SJCRH30 (cell line): ENCODE measurements at regions not wholly inside any gene's neighbourhood (a gene's known extent, or its start where the extent isn't known, plus 50 kb on each side); places are given as distances from the start of the nearest gene placed in this dataset.
"Not testable (repeated sequence)": the region's sequence is repeated elsewhere in the genome, so short reads cannot be mapped to it uniquely, and the experiment has no call there.

Source experiments
- DNase-seq, 2 experiments: peaks; one replicate each; pipeline ENCODE4 v3.0.0-alpha.2; 2015 to 2020
- H3K27ac ChIP-seq: fragments of 250-450 bp; sonication (Bioruptor Pico); 2 replicates; pipeline ENCODE4 v1.5.1; 2020; ENCODE audit warnings: mild to moderate bottlenecking, moderate library complexity
- H3K27me3 ChIP-seq: fragments of 250-450 bp; sonication (Bioruptor Pico); 2 replicates; pipeline ENCODE4 v1.5.1; 2020; ENCODE audit warnings: mild to moderate bottlenecking, moderate library complexity
- H3K36me3 ChIP-seq: fragments of 250-450 bp; sonication (Bioruptor Pico); 2 replicates; pipeline ENCODE4 v1.5.1; 2020; ENCODE audit warnings: mild to moderate bottlenecking, moderate library complexity
- H3K4me1 ChIP-seq: fragments of 250-450 bp; sonication (Bioruptor Pico); 2 replicates; pipeline ENCODE4 v1.5.1; 2020; ENCODE audit warnings: mild to moderate bottlenecking, moderate library complexity
- H3K4me3 ChIP-seq: fragments of 250-450 bp; sonication (Bioruptor Pico); 2 replicates; pipeline ENCODE4 v1.5.1; 2020; ENCODE audit warnings: mild to moderate bottlenecking, moderate library complexity
- H3K9me3 ChIP-seq: fragments of 250-450 bp; sonication (Bioruptor Pico); replicated peaks from 2 replicates; pipeline ENCODE4 v1.5.1; 2020; ENCODE audit warnings: mild to moderate bottlenecking, moderate library complexity

DNA sequence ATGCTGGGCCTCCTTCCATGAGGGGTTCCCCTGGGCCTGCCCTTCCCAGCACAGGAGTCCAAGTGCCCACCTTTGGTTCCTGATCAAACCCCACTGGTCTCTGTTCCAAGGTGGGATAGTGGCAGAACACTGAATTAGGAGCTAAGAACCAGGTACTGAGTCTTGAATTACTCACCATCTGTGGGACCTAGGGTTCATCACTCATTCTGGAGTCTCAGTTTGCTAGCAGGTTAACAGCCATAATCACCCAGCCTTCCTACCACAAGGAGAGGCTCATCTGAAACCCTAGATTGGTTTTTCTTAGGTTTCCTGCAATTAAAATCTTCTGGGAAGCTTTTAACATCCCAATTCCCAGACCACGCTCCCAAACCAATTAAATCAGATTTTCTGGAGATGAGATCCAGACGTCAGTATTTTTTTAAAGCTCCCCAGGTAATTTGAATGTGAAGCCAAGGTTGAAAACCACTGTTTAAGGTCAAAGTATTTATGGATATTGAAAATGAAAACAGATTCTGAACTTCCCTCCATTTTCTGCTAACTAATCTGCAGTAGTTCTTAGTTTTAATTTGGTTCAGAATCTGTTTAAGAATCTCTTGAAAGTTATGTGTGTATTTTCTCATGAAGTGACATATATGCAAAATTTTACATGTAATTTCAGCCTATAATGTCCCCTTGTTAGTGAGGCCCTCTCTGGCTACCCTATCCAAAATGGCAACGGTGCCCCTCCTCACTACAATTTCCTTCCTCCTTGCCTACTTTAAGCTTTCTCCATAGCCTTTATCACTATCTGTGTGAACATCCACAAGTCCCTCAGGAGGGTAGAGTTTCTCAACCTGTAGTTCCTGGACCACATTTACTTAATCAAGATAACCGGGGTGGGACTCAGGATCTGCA is 166.5 kb upstream of the CXCR4 start:
- Histone ChIP-seq H3K27me3 (no peaks in the 10 kb centered on the region), H3K4me3 (no peak overlapping the region), H3K27ac (no peak overlapping the region), H3K36me3 (no peaks in the 10 kb centered on the region), H3K4me1 (no peaks in the 10 kb centered on the region), H3K9me3 (no peaks in the 10 kb centered on the region)
- DNase-seq = no peak

DNA sequence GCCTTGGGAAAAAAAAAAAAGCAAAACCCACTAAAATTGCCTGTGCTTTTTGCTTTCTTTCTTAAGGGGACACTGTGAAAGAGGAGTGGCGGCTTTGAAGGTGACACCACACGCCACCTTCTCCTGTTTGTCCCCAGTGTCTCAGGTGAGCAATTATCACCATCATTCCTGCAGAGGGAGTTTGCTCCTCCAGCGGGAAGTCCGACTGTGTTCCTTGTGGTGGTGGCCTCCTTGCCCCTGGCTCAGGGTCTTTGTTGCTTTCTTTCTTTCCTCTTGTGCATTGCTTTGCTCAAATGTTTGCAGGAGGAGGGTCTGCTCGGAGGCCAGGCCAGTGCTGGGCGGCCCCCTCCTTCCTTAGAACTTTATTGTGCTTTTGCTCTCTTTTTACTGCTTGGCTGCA is 164.3 kb upstream of the CXCR4 start:
- no peaks in the 10 kb centered on the region for H3K36me3 ChIP-seq
- no peak overlapping the region for H3K4me3 ChIP-seq
- DNase-seq = no peak
- H3K4me1 ChIP-seq = no peaks in the 10 kb centered on the region
- H3K27ac ChIP-seq = no peak overlapping the region
- no peaks in the 10 kb centered on the region for H3K9me3 ChIP-seq
- H3K27me3 ChIP-seq = no peaks in the 10 kb centered on the region

DNA sequence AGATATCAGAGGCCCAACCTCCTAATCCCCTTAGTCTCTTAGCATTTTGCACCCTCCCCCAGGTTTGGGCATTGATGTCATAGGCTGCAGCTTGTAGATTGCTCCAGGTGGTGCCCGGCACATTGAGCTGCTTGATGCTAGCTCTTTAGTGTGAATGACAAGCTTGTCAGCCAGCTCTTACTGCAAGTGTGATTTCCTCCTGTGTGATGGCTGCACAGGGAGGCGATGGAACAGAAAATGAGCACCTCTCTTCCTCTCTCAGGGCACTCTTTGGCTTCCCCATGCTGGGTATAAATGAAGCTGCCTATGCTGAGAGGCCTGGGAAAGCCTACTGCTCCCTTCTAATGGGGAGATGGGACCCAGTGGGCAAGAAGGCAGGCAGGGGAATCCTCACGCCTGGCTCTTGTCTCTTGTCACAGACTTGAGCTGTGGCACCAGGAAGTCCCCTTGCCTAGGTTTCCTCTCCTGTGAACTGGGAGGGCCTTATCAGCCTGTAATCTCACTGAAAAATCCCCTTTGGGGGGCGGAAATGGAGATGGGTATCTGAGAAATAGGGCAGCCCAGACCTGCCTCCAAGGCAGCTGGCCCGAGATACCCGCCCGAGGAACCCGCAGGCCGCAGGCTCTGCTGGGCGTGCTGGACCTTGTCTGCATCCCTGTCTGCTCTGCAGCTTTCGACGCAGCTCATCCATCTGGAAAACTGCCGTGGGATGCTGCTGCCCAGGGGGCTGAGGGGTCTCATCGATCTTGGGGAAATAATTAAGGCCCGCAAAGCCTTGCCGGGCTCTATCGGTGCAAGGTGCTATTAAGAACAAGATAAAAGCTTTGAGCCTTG is 163.5 kb upstream of the CXCR4 start:
- DNase-seq = no peak
- no peaks in the 10 kb centered on the region for H3K9me3 ChIP-seq
- no peaks in the 10 kb centered on the region for H3K36me3 ChIP-seq
- no peaks in the 10 kb centered on the region for H3K27me3 ChIP-seq
- no peaks in the 10 kb centered on the region for H3K4me1 ChIP-seq
- H3K4me3 ChIP-seq = no peak overlapping the region
- no peak overlapping the region for H3K27ac ChIP-seq

DNA sequence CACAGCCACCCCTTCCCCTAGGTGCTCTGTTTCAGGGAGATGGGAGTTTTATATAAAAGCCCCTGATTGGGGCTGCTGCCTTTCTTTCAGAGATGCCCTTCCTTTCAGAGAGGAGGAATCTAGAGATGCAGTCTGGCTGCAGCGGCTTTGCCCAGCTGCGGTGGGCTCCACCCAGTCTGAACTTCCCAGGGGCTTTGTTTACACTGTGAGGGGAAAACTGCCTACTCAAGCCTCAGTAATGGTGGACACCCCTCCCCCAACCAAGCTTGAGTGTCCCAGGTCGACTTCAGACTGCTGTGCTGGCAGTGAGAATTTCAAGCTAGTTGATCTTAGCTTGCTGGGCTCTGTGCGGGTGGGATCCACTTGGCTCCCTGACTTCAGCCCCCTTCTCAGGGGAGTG is 148.4 kb upstream of the CXCR4 start:
- not testable (repeated sequence) for H3K27me3 ChIP-seq, DNase-seq, H3K4me1 ChIP-seq, H3K36me3 ChIP-seq, H3K27ac ChIP-seq, H3K9me3 ChIP-seq, H3K4me3 ChIP-seq

DNA sequence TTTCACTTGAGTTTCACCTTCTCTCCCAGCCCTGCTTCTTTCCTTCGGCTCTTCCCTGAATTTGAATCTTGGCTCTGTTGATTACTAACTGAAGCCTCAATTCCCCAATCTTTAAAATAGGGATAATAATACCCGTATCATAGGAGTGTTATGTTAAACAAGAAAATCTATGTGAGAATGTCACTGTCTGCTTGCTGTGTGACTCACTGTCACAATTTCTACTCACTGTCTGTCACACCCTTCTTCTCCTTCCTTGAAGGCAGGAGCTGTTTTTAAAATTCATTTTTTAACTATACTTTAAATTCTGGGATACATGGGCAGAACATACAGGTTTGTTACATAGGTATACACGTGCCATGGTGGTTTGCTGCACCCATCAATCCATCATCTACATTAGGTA is 141.6 kb upstream of the CXCR4 start:
- Histone ChIP-seq H3K36me3 (no peaks in the 10 kb centered on the region), H3K27ac (no peak overlapping the region), H3K4me1 (peaks cover 34% of the 10 kb centered on the region), H3K4me3 (no peak overlapping the region), H3K9me3 (0 out of 2 replicates have a peak, but pooled peaks cover 3% of the 10 kb centered on the region), H3K27me3 (no peaks in the 10 kb centered on the region)
- no peak for DNase-seq

GRCh38 chr2:136257893-136258292 is 139.9 kb upstream of the CXCR4 start:
- no peaks in the 10 kb centered on the region for H3K36me3 ChIP-seq
- peaks cover 34% of the 10 kb centered on the region for H3K4me1 ChIP-seq
- H3K9me3 ChIP-seq = 0 out of 2 replicates have a peak, but pooled peaks cover 3% of the 10 kb centered on the region
- H3K27me3 ChIP-seq = no peaks in the 10 kb centered on the region
- H3K4me3 ChIP-seq = no peak overlapping the region
- H3K27ac ChIP-seq = peak overlapping the region; percentile 33; the same call in 1 of the 2 replicates
- DNase-seq = peak; percentile 55 to 56

DNA sequence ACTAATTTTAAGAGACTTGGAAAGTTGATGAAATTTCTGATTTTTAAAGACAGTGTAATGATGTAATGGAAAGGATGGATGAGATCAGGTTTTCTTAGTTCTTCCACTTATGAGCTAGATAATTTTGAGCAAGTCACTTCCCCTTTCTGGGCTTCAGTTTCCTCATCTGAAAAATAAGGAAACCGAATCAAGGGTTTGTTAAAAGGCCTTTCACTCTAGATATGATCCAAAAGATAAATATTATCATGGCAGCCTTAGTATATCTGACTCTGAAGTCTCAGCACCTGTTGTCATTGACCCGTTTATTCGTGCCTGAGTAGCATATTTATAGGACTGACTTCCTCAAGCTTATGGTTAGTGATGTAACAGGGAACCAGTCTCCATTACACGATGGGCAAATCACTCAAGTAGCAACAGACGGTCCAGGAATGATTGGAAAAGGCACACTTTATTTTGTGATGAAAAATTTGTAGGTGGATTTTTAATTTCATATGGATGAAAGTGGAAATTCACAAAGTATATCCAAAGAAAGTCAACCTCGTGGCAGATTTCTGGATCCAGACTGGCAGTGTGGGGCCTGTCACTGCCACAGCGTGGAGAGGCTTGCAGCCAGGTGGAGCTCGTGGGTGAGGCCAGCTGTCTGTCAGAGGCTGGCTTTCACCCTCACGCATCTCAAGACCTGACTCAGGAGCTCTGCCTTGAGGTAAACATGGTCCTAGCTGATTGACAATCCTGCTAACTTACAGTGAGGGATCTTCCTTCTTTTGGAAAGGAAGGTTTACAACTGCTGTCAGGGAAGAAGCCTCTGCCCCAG is 137.9 kb upstream of the CXCR4 start:
- peak in 1 of 2 experiments; percentile 47 for DNase-seq
- Histone ChIP-seq H3K4me1 (peaks cover 39% of the 10 kb centered on the region), H3K36me3 (no peaks in the 10 kb centered on the region), H3K27ac (no peak overlapping the region), H3K4me3 (no peak overlapping the region), H3K27me3 (no peaks in the 10 kb centered on the region), H3K9me3 (0 out of 2 replicates have a peak, but pooled peaks cover 3% of the 10 kb centered on the region)

GRCh38 chr2:136255127-136255526 is 137.2 kb upstream of the CXCR4 start:
- Histone ChIP-seq H3K4me3 (no peak overlapping the region), H3K27me3 (no peaks in the 10 kb centered on the region), H3K9me3 (0 out of 2 replicates have a peak, but pooled peaks cover 3% of the 10 kb centered on the region), H3K36me3 (no peaks in the 10 kb centered on the region), H3K27ac (no peak overlapping the region), H3K4me1 (peaks cover 39% of the 10 kb centered on the region)
- DNase-seq = no peak

- Histone ChIP-seq H3K4me1 (peaks cover 39% of the 10 kb centered on the region), H3K27ac (no peak overlapping the region), H3K4me3 (no peak overlapping the region), H3K36me3 (no peaks in the 10 kb centered on the region), H3K27me3 (no peaks in the 10 kb centered on the region), H3K9me3 (0 out of 2 replicates have a peak, but pooled peaks cover 3% of the 10 kb centered on the region)
- no peak for DNase-seq
These were observed 136.7 kb upstream of the CXCR4 start for GRCh38 chr2:136254681-136255080.

GRCh38 chr2:136253288-136254004 is 135.5 kb upstream of the CXCR4 start:
- H3K4me1 ChIP-seq = peaks cover 34% of the 10 kb centered on the region
- no peaks in the 10 kb centered on the region for H3K36me3 ChIP-seq
- DNase-seq = no peak
- no peak overlapping the region for H3K27ac ChIP-seq
- no peaks in the 10 kb centered on the region for H3K9me3 ChIP-seq
- no peaks in the 10 kb centered on the region for H3K27me3 ChIP-seq
- H3K4me3 ChIP-seq = no peak overlapping the region

- H3K27ac ChIP-seq = no peak overlapping the region
- H3K9me3 ChIP-seq = no peaks in the 10 kb centered on the region
- H3K27me3 ChIP-seq = no peaks in the 10 kb centered on the region
- H3K4me1 ChIP-seq = peaks cover 30% of the 10 kb centered on the region
- H3K4me3 ChIP-seq = no peak overlapping the region
- H3K36me3 ChIP-seq = no peaks in the 10 kb centered on the region
- DNase-seq = peak in 1 of 2 experiments; percentile 55
These were observed 134.1 kb upstream of the CXCR4 start for GRCh38 chr2:136251885-136252585.

- Histone ChIP-seq H3K9me3 (no peaks in the 10 kb centered on the region), H3K4me3 (no peak overlapping the region), H3K27me3 (no peaks in the 10 kb centered on the region), H3K36me3 (no peaks in the 10 kb centered on the region), H3K27ac (no peak overlapping the region), H3K4me1 (peaks cover 23% of the 10 kb centered on the region)
- DNase-seq = no peak
These were observed 133.4 kb upstream of the CXCR4 start for GRCh38 chr2:136251197-136251884.

- Histone ChIP-seq H3K27ac (no peak overlapping the region), H3K27me3 (no peaks in the 10 kb centered on the region), H3K36me3 (no peaks in the 10 kb centered on the region), H3K9me3 (no peaks in the 10 kb centered on the region), H3K4me3 (no peak overlapping the region), H3K4me1 (peaks cover 14% of the 10 kb centered on the region)
- no peak for DNase-seq
These were observed 132.2 kb upstream of the CXCR4 start for GRCh38 chr2:136250131-136250530.
